ENCODE measurements at regions not wholly inside any gene's neighbourhood (a gene's known extent, or its start where the extent isn't known, plus 50 kb on each side); places are given as distances from the start of the nearest gene placed in this dataset.
"Not testable (repeated sequence)": the region's sequence is repeated elsewhere in the genome, so short reads cannot be mapped to it uniquely, and the experiment has no call there.

DNA sequence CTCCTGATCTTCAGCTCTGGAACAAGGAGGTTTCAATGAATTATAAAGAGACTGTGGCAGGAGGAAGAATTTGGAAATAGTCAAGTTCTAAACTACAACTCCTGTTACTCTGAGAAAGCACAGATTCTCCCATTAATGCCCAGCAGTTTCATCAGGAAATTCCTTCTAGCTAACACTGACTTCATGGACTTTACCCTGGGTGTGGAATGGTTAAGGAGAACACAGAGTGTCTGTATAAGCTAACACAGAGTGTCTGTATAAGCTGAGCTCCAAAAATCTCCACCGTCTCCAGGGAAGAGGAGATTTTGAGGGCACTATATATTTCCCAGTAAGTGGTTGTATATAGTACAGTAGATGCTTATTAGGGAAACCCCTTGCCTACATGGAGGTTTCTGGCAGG is 675.5 kb downstream of the XPNPEP1 start:
- no peaks in the 10 kb centered on the region for H3K27me3 ChIP-seq (ENCODE audit: control insufficient read depth, insufficient read depth, low read length)
- TF ChIP-seq, protein P1, sequence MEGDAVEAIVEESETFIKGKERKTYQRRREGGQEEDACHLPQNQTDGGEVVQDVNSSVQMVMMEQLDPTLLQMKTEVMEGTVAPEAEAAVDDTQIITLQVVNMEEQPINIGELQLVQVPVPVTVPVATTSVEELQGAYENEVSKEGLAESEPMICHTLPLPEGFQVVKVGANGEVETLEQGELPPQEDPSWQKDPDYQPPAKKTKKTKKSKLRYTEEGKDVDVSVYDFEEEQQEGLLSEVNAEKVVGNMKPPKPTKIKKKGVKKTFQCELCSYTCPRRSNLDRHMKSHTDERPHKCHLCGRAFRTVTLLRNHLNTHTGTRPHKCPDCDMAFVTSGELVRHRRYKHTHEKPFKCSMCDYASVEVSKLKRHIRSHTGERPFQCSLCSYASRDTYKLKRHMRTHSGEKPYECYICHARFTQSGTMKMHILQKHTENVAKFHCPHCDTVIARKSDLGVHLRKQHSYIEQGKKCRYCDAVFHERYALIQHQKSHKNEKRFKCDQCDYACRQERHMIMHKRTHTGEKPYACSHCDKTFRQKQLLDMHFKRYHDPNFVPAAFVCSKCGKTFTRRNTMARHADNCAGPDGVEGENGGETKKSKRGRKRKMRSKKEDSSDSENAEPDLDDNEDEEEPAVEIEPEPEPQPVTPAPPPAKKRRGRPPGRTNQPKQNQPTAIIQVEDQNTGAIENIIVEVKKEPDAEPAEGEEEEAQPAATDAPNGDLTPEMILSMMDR (IDR thresholded peaks at IDR 0.05; ENCODE audit: insufficient read depth, low read length, poor library complexity, severe bottlenecking), result no peak
- no peak overlapping the region for H3K4me3 ChIP-seq (ENCODE audit: low read depth, low read length)
- no peaks in the 10 kb centered on the region for H3K36me3 ChIP-seq (ENCODE audit: control insufficient read depth, insufficient read depth, low read length)
- DNase-seq (ENCODE audit: low read depth), result no peak

GRCh38 chr10:109245821-109246220 is 677.5 kb downstream of the XPNPEP1 start:
- TF ChIP-seq, protein P1 (IDR thresholded peaks at IDR 0.05; ENCODE audit: insufficient read depth, low read length, poor library complexity, severe bottlenecking), result no peak
- Histone ChIP-seq H3K36me3 (ENCODE audit: control insufficient read depth, insufficient read depth, low read length) (no peaks in the 10 kb centered on the region), H3K4me3 (ENCODE audit: low read depth, low read length) (no peak overlapping the region), H3K27me3 (ENCODE audit: control insufficient read depth, insufficient read depth, low read length) (no peaks in the 10 kb centered on the region)
- DNase-seq (ENCODE audit: low read depth), result no peak

- Histone ChIP-seq H3K36me3 (ENCODE audit: control insufficient read depth, insufficient read depth, low read length) (no peaks in the 10 kb centered on the region), H3K4me3 (ENCODE audit: low read depth, low read length) (no peak overlapping the region), H3K27me3 (ENCODE audit: control insufficient read depth, insufficient read depth, low read length) (no peaks in the 10 kb centered on the region)
- no peak for DNase-seq (ENCODE audit: low read depth)
- TF ChIP-seq, protein P1 (IDR thresholded peaks at IDR 0.05; ENCODE audit: insufficient read depth, low read length, poor library complexity, severe bottlenecking), result no peak
Measured at GRCh38 chr10:109239371-109239770, 683.9 kb downstream of the XPNPEP1 start.

DNA sequence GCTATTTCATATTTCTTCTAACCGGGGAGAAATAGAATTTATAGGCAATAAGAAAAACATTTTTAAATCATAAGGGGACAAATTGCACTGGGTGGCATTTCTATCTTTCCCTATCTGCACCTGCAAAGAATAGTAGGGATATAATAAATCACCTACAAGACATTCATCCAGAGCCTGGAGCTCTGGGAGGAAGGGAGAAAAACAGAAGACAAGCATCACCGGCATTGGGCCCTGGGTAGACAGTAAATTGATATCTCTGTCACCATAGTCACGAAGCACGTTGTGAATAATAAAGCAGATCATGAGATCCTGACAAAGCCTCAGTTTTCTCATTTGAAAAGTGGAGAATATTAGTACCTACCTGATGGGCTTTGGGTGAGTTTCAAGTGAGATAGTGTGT is 685.6 kb downstream of the XPNPEP1 start:
- no peaks in the 10 kb centered on the region for H3K27me3 ChIP-seq (ENCODE audit: control insufficient read depth, insufficient read depth, low read length)
- H3K36me3 ChIP-seq (ENCODE audit: control insufficient read depth, insufficient read depth, low read length), result no peaks in the 10 kb centered on the region
- TF ChIP-seq, protein P1 (IDR thresholded peaks at IDR 0.05; ENCODE audit: insufficient read depth, low read length, poor library complexity, severe bottlenecking), result no peak
- no peak overlapping the region for H3K4me3 ChIP-seq (ENCODE audit: low read depth, low read length)
- DNase-seq (ENCODE audit: low read depth), result no peak

DNA sequence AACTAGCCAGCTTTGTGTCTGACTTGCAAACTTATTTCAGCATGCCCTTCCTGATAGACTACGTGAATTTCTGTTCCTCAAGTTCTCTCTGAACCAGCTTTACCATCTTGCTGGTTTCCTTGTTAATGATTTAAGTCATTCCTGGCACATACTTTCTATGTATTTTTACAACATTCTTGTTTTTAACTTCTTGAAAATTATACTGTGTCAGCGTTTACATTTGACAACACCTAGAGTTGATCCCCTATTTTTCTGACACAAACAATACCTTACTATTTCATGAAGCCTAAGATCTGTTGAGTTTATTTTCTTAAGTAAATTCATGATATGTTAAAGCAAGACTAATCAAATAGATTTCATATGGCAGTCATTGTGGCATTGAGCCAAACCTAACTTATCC is 686.3 kb downstream of the XPNPEP1 start:
- Histone ChIP-seq H3K4me3 (ENCODE audit: low read depth, low read length) (no peak overlapping the region), H3K36me3 (ENCODE audit: control insufficient read depth, insufficient read depth, low read length) (no peaks in the 10 kb centered on the region), H3K27me3 (ENCODE audit: control insufficient read depth, insufficient read depth, low read length) (no peaks in the 10 kb centered on the region)
- no peak for DNase-seq (ENCODE audit: low read depth)
- TF ChIP-seq, protein P1 (IDR thresholded peaks at IDR 0.05; ENCODE audit: insufficient read depth, low read length, poor library complexity, severe bottlenecking), result no peak

GRCh38 chr10:109223533-109223932 is 699.8 kb downstream of the XPNPEP1 start:
- not testable (repeated sequence) for H3K4me3 ChIP-seq (ENCODE audit: low read depth, low read length); DNase-seq (ENCODE audit: low read depth)

More at GRCh38 chr10:109223533-109223932, 699.8 kb downstream of the XPNPEP1 start:
- H3K27me3 ChIP-seq (ENCODE audit: control insufficient read depth, insufficient read depth, low read length); H3K36me3 ChIP-seq (ENCODE audit: control insufficient read depth, insufficient read depth, low read length): not testable (repeated sequence)
